ENCODE measurements at regions not wholly inside any gene's neighbourhood (a gene's known extent, or its start where the extent isn't known, plus 50 kb on each side); places are given as distances from the start of the nearest gene placed in this dataset.

- Histone ChIP-seq H3K9me3 (replicated peaks in 1 of 2; ENCODE audit: control insufficient read depth in 2 of 2, insufficient read depth in 1 of 2, low read depth in 1 of 2, low read length in 2 of 2) (peaks cover 0 to 2% of the 10 kb centered on the region in 2 donors), H3K27me3 (ENCODE audit: control insufficient read depth in 3 of 3, insufficient read depth in 3 of 3, low read depth in 1 of 3, low read length in 3 of 3) (no peaks in the 10 kb centered on the region), H3K14ac (ENCODE audit: low read length) (no peak overlapping the region), H3K9ac (ENCODE audit: low read depth, low read length, poor library complexity) (no peak overlapping the region), H2AFZ (ENCODE audit: low read length) (no peak overlapping the region), H2BK5ac (ENCODE audit: low read length) (no peak overlapping the region), H3K79me1 (ENCODE audit: low read depth, low read length) (no peaks in the 10 kb centered on the region), H2BK15ac (ENCODE audit: low read length) (no peak overlapping the region), H3K4me3 (ENCODE audit: low read length in 2 of 2) (no peak overlapping the region), H3K27ac (replicated peaks; ENCODE audit: low read length) (no peak overlapping the region), H3K36me3 (replicated peaks in 1 of 2; ENCODE audit: control insufficient read depth in 2 of 2, insufficient read depth in 2 of 2, low read length in 2 of 2) (no peaks in the 10 kb centered on the region), H4K91ac (ENCODE audit: low read depth, low read length, poor library complexity) (no peak overlapping the region), H2BK12ac (ENCODE audit: low read length) (no peak overlapping the region), H4K8ac (ENCODE audit: low read depth, low read length) (no peak overlapping the region), H3K18ac (ENCODE audit: low read length) (no peak overlapping the region), H3K4me1 (ENCODE audit: control insufficient read depth in 2 of 2, insufficient read depth in 1 of 2, low read depth in 1 of 2, low read length in 2 of 2) (no peaks in the 10 kb centered on the region), H2BK120ac (ENCODE audit: low read depth, low read length) (no peak overlapping the region), H3K23ac (ENCODE audit: low read depth, low read length, poor library complexity) (no peak overlapping the region), H3K4ac (ENCODE audit: low read length) (no peak overlapping the region), H3K4me2 (ENCODE audit: insufficient read depth, low read length, poor library complexity, severe bottlenecking) (no peak overlapping the region), H2AK5ac (ENCODE audit: low read depth, low read length) (no peak overlapping the region)
- no CpG with 5 or more reads among the region's 5 CpGs for WGBS, 2 donors (ENCODE audit: extremely low coverage in 2 of 2, insufficient read length in 2 of 2, insufficient replicate concordance in 1 of 2)
- no peak for DNase-seq (ENCODE audit: low spot score)
Observed at GRCh38 chr1:119314001-119314796, 54.4 kb upstream of the HAO2 start.

- Histone ChIP-seq H3K36me3 (replicated peaks in 1 of 2; ENCODE audit: control insufficient read depth in 2 of 2, insufficient read depth in 2 of 2, low read length in 2 of 2) (no peaks in the 10 kb centered on the region), H3K14ac (ENCODE audit: low read length) (no peak overlapping the region), H4K91ac (ENCODE audit: low read depth, low read length, poor library complexity) (no peak overlapping the region), H3K4me1 (ENCODE audit: control insufficient read depth in 2 of 2, insufficient read depth in 1 of 2, low read depth in 1 of 2, low read length in 2 of 2) (no peaks in the 10 kb centered on the region), H3K9me3 (replicated peaks in 1 of 2; ENCODE audit: control insufficient read depth in 2 of 2, insufficient read depth in 1 of 2, low read depth in 1 of 2, low read length in 2 of 2) (peaks cover 0 to 2% of the 10 kb centered on the region in 2 donors), H3K79me1 (ENCODE audit: low read depth, low read length) (no peaks in the 10 kb centered on the region), H3K9ac (ENCODE audit: low read depth, low read length, poor library complexity) (no peak overlapping the region), H2AK5ac (ENCODE audit: low read depth, low read length) (no peak overlapping the region), H2BK5ac (ENCODE audit: low read length) (no peak overlapping the region), H3K4me3 (ENCODE audit: low read length in 2 of 2) (no peak overlapping the region), H3K23ac (ENCODE audit: low read depth, low read length, poor library complexity) (no peak overlapping the region), H3K27ac (replicated peaks; ENCODE audit: low read length) (no peak overlapping the region), H3K27me3 (ENCODE audit: control insufficient read depth in 3 of 3, insufficient read depth in 3 of 3, low read depth in 1 of 3, low read length in 3 of 3) (no peaks in the 10 kb centered on the region), H2BK120ac (ENCODE audit: low read depth, low read length) (no peak overlapping the region), H4K8ac (ENCODE audit: low read depth, low read length) (no peak overlapping the region), H3K4me2 (ENCODE audit: insufficient read depth, low read length, poor library complexity, severe bottlenecking) (no peak overlapping the region), H3K4ac (ENCODE audit: low read length) (no peak overlapping the region), H3K18ac (ENCODE audit: low read length) (no peak overlapping the region), H2BK15ac (ENCODE audit: low read length) (no peak overlapping the region), H2AFZ (ENCODE audit: low read length) (no peak overlapping the region), H2BK12ac (ENCODE audit: low read length) (no peak overlapping the region)
- WGBS, 2 donors (ENCODE audit: extremely low coverage in 2 of 2, insufficient read length in 2 of 2, insufficient replicate concordance in 1 of 2), result no CpG with 5 or more reads among the region's 18 CpGs
- no peak for DNase-seq (ENCODE audit: low spot score)
Observed at GRCh38 chr1:119316870-119317416, 51.6 kb upstream of the HAO2 start.

- peaks cover 0 to 2% of the 10 kb centered on the region in 2 donors for H3K9me3 ChIP-seq (replicated peaks in 1 of 2; ENCODE audit: control insufficient read depth in 2 of 2, insufficient read depth in 1 of 2, low read depth in 1 of 2, low read length in 2 of 2)
- no peak overlapping the region for H3K18ac ChIP-seq (ENCODE audit: low read length)
- no peak overlapping the region for H3K14ac ChIP-seq (ENCODE audit: low read length)
- H3K4me2 ChIP-seq (ENCODE audit: insufficient read depth, low read length, poor library complexity, severe bottlenecking), result no peak overlapping the region
- no CpG with 5 or more reads among the region's 7 CpGs for WGBS, 2 donors (ENCODE audit: extremely low coverage in 2 of 2, insufficient read length in 2 of 2, insufficient replicate concordance in 1 of 2)
- no peak for DNase-seq (ENCODE audit: low spot score)
- H3K23ac ChIP-seq (ENCODE audit: low read depth, low read length, poor library complexity), result no peak overlapping the region
- H3K4me3 ChIP-seq (ENCODE audit: low read length in 2 of 2), result no peak overlapping the region
- H2AK5ac ChIP-seq (ENCODE audit: low read depth, low read length), result no peak overlapping the region
- H2BK5ac ChIP-seq (ENCODE audit: low read length), result no peak overlapping the region
- H2BK15ac ChIP-seq (ENCODE audit: low read length), result no peak overlapping the region
- no peak overlapping the region for H2BK120ac ChIP-seq (ENCODE audit: low read depth, low read length)
- no peaks in the 10 kb centered on the region for H3K36me3 ChIP-seq (replicated peaks in 1 of 2; ENCODE audit: control insufficient read depth in 2 of 2, insufficient read depth in 2 of 2, low read length in 2 of 2)
- no peaks in the 10 kb centered on the region for H3K27me3 ChIP-seq (ENCODE audit: control insufficient read depth in 3 of 3, insufficient read depth in 3 of 3, low read depth in 1 of 3, low read length in 3 of 3)
- H4K91ac ChIP-seq (ENCODE audit: low read depth, low read length, poor library complexity), result no peak overlapping the region
- no peak overlapping the region for H4K8ac ChIP-seq (ENCODE audit: low read depth, low read length)
- H3K9ac ChIP-seq (ENCODE audit: low read depth, low read length, poor library complexity), result no peak overlapping the region
- H3K4ac ChIP-seq (ENCODE audit: low read length), result no peak overlapping the region
- no peak overlapping the region for H3K27ac ChIP-seq (replicated peaks; ENCODE audit: low read length)
- no peak overlapping the region for H2AFZ ChIP-seq (ENCODE audit: low read length)
- no peak overlapping the region for H2BK12ac ChIP-seq (ENCODE audit: low read length)
- no peaks in the 10 kb centered on the region for H3K79me1 ChIP-seq (ENCODE audit: low read depth, low read length)
- H3K4me1 ChIP-seq (ENCODE audit: control insufficient read depth in 2 of 2, insufficient read depth in 1 of 2, low read depth in 1 of 2, low read length in 2 of 2), result no peaks in the 10 kb centered on the region
Observed at GRCh38 chr1:119318466-119319309, 49.9 kb upstream of the HAO2 start.

Data from neuronal stem cell (in vitro differentiated cells).